HK-2 (cell line): ENCODE measurements at regions not wholly inside any gene's neighbourhood (a gene's known extent, or its start where the extent isn't known, plus 50 kb on each side); places are given as distances from the start of the nearest gene placed in this dataset.
A peak's percentile ranks its signal among the peaks of the same experiment; 100 is the strongest.
"Not testable (repeated sequence)": the region's sequence is repeated elsewhere in the genome, so short reads cannot be mapped to it uniquely, and the experiment has no call there.

Experiments used
- DNase-seq: peaks from one replicate; pipeline ENCODE4 v3.0.0-alpha.2; 2018; ENCODE audit not compliant: unreplicated experiment

DNA sequence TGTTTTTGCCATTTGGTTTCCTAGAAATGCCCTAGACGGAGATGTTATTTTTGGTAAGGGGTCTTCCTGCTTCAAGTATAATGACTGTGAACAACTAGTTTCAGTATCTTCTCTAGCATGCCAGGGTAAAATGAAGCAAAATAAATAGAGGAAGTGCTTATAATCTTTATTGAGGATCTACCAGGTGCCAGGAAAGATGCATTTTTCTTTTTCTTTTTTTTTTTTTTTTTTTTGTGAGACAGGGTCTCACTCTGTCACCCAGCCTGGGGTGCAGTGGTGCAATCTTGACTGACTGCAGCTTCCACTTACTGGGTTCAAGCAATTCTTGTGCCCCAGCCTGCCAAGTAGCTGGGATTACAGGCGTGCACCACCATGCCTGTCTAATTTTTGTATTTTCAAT is 146.6 kb upstream of the GRK3 start:
- not testable (repeated sequence) for DNase-seq

DNA sequence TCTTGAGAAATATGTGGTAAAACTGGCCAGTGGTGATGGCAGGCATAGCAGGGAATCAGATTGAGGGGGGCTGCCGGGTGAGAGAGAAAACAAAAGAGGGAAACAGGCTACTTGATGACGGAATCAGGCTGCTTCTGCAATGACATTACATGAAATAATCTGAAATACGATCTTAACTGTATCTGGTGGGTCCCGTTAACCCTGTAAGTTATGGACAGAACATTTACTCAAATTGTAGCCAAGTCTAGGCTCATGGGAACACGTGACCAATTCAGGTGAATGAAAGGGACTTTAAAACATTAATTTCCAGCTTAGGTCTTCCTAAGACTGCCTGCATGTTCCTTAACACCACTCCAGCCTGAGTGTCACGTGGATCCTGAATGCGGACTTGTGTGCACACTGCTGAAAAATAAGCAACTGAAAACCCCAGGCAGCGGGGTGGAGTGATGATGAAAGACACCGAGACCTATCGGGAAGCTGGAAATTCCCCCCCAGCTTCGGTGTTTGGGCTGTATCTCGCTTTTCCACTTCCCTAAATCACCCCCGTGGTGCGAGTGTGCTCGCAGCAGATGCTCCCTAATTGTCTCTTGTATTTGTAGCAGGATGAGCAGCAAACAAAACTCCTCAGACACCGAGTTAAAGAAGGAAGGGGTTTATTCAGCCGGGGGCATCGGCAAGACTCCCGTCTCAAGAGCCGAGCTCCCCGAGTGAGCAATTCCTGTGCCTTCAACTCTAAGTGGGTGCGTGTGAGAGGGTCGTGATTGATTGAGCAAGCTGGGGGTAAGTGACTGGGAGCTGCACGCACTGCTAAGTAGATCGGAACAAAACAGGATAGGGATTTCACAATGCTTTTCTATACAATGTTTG is 145.0 kb upstream of the GRK3 start:
- no peak for DNase-seq

DNA sequence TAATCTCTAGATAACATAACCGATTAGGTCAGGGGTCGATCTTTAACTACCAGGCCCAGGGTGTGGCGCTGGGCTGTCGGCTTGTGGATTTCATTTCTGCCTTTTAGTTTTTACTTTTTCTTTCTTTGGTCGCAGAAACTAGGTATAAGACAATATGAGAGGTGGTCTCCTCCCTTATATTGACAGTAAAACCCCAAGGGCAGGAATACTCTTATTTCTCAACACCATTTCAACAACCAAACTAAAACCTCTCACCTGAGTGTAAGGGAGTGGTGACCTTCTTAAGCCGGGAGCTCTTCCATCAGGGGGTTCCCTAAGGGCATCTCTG is 144.4 kb upstream of the GRK3 start:
- DNase-seq, result not testable (repeated sequence)

DNA sequence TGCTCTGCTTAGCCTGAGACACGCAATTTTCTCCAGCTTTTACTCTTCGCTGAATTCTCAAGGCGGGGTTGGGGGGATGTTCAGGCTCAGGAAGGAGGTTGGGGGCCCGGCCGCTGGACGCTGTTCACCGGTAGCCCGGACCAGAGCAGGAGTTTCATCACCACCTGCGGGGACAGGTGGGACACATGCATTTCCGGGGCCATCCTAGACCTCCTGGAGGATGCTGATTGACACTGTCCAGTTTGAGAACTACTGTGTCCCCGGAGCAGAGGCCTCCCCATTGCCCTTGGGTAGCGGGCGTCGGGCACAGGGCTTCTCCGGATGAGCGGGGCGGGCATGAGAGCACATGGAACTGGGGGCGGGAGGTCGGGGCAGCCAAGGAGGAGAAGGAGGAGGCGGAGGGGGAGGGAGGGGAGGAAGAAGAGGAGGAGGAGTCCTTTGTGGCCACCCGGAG is 144.0 kb upstream of the GRK3 start:
- no peak for DNase-seq

DNA sequence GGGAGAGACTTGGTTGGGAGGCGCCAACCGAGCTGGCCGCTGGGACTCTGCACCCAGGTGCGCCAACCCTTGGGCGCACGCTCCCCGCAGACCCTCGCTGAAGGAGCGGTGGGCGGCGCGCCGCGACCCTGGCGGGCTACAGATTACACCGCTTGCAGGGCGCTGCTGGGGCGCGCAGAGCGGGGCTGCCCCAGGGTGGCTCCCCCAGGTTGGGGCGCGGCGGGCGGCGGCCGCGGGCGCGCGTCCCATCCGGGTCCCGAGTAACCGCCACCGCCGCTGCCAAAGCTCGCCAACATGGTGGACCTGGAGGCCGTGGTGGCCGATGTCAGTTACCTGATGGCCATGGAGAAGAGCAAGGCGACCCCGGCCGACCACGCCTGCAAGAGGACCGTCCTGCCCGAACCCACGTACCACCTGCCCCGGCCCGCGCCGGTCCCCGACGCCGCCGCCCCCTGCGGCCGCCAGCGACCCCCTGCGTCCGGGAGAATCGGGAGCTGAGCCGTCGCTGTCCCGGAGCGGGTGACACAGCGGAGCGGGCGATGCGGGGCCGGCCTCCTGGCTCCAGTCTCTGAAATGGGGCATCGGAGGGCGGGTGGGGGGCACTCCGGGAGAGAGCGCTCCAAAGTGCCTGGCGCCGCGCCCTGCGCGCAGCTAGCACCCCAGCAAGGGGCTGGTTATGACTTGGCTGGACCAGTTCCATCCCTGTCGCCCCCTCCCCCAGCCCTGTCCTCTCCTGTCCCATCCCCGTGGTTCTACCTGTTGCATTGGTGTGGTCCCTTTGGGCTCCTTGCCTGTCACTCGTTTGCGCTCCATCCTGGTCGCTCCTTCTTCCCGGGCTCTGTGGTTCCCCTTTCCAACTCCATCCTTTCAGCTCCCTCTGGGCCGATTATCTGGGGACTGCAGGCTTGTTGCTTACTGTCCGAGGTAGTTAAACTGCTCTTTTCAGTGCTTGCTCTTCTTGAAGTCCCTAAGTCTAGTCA is 143.3 kb upstream of the GRK3 start:
- no peak for DNase-seq

DNA sequence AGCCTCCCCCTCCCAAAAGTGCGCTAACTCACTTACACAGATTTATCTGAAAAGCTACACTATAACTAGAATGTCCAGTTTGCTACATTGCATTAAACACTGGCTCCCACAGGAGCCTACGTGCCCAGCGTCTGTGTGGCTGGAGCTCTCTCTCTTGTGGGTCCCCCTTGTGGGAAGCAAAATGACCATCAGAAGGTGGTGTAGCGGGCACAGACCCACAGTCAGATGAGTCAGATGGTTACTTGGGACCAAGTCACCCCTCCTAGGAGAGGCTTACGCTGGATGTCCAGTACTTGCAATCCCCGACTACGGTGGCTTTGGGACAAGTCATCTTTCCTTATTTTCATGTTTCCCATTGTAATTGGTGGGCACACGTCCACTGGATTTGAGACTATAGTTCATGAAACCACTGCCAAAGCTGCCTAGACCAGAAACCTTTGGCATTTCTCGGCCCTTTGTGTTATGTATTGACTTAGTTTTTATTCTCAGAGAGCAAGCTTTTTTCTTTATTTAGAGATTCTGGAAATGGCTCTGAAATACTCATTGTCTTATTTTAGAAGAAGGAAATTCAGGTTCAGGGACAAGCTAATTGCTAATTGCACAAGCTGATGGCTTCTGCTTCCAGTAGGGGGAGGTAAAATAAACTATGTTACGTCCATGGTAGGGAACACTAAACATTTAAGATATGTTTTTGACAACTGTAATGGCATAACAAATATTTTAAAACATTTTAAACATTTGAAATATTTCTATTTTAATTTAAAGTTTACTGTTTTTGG is 137.8 kb upstream of the GRK3 start:
- not testable (repeated sequence) for DNase-seq

DNA sequence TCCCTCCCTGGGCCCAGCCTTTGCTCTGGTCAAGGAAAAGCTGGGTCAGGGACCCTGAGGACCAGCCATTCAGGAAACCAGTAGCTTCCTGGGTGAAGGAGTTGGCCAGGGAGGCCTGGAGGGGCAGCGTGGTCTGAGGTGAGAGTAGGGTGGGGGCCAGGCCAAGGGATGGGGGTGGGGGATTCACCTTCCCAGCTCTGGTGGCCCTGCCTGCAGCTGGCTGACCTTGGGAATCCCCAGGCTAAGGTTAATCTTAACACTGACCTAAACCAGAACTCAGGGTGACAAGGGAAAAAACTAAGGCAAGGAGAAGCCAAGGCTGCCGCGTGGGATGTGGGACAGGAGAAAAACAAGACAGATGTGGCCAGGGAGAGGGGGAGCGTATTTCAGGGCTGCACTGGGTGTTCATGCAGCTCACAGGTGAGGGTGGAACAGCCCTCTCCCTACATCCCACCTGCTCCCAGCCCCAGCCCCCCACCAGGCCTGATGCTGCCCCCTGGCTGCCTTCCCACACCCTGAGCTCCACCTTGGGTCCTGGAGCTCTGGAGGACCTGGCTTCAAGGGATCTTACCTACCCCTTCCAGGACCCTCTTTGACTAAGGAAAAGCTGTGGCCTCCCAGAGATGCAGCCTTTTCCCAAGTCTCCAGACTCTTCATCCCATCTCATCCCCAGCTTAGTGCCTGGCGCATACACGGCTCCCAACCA is 132.7 kb upstream of the GRK3 start:
- not testable (repeated sequence) for DNase-seq

DNA sequence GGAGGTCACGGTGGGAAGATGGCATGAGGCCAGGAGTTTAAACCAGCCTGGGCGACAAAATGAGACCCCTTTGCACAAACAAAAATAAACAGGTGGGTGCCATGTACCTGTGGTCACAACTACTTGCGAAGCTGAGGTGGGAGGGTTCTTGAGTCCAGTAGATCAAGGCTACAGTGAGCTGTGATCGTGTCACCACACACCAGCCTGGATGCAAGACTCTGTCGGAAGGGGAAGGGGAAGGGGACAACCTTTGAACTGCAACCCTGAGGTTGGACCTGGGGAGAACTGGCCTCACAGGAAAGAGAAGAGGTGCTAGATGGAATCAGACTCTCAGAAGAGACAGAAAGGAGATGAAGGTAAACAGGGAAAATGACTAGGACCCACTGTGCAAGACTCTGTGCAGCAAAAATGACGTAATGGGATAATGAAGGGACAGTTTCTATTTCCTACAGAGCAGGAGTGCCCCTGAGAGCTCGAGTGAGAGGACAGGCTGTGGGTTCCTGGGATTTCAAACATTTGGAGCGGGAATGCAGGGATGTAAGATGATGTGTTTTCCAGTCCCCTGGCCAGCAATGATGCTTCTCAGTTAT is 131.0 kb upstream of the GRK3 start:
- not testable (repeated sequence) for DNase-seq

DNA sequence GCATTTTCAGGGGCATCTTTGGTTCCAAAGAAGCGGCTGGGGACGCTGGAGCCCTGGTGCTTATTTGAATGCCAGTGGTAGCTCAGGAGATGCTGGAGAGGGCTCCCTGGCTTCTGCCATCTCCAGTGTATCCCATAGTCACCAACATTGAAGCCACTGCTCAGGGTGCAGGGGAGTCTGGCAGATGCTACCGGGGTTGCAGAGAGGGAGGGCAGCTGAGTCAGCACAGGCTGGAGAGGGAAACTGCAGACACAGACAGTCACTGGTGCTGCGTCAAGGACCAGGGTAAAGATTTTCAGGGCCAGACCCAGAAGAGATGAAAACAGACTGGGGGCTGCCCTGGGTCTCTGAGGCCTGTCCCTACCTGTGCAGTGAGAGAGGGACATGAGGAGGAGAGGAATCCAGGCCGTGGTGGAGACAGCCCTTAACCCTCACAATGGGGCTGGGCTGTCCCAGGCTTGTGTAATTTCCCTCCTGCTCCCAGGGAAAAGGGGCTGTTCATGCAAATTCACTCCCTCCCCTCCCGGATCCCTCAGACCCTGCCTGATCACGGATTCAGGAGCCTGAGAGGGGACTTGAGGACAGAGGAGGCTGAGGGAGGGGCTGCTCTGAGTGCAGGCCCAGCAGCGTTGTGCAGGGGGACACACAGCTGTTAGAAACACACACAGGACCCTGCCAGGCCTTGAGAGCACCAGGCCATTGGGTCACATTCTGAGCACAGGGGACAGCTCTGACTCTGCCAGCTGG is 126.9 kb upstream of the GRK3 start:
- no peak for DNase-seq

DNA sequence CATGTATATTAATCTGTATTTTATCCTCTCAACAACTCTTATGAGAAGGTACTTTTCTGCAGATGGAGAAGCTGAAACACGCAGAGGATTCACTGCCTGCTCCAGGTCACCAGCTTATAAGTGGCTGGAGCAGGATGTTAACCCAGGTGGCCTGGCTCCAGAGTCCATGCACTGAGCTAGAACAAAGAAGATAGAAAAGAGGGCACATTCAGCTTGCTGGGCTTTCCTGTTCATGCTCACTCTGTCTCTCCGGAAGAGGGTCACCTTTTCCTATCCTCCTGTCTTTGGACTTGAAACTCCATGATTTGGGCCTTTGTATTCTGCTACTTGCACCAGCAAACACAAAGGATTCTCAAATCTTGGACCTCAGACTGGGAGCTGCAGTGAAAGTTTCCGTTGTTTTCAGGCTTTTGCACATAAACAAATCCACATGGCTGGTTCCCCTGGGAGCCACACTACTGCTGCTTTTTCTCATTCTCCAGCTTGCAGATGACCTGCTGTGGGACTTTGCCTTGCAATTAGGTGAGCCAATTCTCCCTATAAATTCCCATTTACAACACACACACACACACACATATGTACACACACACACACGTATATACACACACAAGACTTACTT is 117.3 kb upstream of the GRK3 start:
- no peak for DNase-seq

DNA sequence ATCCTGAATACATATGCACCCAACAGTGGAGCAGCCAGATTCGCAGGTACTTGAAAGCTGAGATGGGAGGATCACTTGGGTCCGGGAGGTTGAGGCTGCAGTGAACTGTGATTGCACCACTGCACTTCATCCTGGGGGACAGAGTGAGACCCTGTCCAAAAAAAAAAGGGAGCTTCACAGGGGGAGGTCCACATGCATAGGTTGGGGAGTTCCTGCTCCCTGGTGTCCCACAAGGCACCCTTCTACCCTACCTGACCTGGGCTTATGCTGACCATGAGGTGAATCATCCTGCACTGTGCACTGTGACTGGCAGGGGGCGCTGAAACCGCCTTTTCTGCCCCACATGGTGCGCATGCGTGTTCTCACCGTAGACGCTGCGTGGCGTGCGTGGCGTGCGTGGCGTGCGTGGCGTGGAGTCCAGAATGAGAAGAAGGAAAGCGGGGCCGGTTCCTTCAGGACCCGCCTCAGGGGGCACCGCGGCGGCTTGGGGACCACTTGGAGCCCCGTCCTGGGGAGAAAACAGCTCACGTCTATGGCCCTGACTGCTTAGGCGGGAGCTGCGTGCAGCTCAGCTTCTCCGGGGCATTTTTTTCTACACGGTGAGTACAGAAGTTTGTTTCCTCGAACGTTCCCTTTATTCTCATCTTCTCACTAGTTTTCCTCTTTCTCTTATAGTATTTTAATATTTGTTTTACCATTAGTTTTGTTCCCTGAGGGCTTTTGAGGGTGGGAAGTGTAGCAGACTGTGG is 116.6 kb upstream of the GRK3 start:
- DNase-seq, result peak; percentile 93

DNA sequence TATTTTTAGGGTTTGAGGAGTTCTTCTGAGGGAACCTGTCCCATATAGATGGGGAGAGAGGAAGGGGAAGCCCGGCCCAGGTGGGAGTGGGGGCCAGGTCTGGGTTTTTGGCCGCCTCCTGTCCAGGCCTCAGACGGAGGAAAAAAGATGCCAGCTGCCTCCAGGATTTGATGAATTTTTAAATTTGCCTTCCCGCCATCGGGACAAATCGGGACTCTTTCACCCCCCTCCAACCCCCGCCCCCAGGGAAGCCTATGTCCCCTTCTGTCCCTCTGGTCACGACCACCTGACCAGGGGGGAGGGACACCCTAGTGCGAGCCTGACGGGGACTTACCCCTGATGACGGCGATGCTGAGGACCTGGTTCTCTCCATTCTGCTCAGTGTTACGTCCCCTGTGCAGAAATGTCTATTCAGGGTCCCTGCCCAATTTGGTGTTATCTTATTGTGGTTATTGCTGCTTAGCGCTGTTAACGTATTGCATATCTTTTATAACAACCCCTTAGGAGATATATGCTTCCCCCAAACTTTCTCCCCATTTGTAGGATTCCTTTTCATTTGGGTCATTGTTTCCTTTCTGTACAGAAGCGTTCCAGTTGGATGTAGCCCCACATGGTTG is 115.9 kb upstream of the GRK3 start:
- no peak for DNase-seq

DNA sequence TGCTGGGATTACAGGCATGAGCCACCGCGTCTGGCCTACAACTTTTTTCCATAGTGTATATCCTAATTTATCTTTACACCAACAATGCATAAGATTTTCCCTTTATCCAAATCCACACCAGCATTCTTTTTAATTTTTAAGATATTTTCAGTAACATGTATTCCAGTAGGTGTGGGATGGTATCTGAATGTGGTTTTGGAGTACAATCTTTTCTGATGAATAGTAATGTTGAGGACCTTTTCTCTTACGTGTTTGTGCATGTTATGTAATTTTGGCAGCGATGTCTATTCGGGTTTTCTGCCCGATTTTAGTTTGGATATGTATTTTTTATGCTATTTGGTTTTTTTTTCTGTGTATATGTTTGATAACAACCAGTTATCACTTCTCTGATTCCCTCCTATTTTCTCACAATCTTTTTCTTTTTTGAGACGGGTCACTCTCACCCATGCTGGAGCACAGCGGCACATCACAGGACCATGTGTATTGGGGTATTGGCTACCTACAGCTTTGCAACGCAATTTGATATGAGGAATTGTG is 114.6 kb upstream of the GRK3 start:
- no peak for DNase-seq

DNA sequence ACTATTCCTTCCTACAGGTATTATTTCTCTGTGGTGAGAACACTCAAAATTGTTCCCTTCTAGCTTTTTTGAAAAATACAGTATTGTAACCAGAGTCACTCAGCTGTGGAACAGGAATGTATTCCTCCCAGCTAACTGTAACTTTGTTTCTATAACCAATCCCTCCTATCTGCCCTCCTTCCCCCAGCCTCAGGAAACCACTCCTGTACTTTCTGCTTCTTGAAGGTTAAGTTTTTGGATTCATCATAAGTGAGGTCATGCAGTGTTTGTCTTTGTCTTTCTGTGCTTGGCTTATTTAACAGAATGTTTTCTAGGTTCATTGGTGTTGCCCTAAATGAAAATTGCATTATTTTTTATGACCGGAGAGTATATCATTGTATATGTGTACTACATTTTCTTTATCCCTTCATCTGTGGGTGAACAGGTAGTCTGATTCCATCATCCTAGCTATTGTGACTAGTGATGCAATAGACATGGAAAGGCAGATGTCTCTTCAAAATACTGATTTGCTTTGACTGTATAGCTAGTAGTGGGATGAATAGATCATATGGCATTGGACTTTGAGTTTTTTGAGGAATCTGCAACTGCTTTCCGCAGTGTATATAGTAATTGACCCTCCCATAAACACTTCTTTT is 112.9 kb upstream of the GRK3 start:
- DNase-seq, result no peak

DNA sequence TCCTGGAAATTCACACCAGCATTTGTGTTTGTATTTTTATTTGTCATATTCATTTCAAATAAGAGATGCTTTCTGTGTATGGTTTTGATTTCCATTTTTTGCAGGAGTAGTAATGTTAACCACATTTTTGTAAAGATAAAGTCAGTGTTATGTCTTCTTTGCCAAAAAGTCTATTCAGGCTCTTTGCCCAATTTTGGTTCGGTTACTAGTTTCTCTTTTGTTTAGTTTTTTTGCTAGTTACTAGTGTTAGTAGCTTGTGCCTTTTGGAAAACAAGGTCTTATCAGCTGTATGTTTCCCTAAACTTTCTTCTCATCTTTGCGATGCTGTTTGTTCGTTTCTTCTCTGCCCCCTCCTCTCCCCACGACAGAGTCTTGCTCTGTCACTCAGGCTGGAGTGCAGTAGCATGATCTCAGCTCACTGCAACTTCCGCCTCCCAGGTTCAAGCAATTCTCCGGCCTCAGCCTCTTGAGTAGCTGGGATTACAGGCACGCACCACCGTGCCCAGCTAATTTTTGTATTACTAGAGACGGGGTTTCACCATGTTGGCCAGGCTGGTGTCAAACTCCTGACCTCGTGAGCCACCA is 112.3 kb upstream of the GRK3 start:
- no peak for DNase-seq

DNA sequence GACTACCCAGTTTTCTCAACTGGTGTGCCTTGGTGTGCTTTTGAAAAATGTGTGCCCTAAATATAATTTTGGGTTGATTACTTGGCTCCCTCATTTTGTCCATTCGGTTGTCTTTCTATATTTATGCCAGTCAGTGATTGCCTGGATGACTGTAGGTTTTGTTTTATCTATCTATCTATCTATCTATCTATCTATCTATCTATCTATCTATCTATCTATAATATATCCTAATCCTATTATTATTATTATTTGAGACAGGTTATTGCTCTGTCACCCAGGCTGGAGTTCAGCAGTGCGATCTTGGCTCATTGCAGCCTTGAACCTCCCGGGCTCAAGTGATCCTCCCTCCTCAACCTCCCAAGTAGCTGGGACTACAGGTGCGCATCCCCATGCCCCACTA is 111.4 kb upstream of the GRK3 start:
- no peak for DNase-seq

DNA sequence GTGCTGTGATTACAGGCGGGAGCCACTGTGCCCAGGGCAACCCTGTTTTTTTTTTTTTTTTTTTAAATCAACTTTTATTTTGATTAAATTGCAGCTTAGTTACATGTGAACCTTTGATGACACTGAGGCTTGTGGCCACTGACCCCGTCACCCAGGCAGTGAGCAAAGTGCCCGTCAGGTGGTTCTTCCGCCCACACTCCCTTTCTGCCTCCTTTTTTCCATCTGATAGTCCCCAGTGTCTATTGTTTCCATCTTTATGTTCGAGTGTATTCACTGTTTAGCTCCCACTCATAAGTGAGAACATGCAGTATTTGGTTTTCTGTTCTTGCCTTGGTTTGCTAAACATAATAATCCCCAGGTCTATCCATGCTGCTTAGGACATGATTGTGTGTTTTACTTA is 110.9 kb upstream of the GRK3 start:
- no peak for DNase-seq
